HG02798 (cell line): ENCODE measurements at regions not wholly inside any gene's neighbourhood (a gene's known extent, or its start where the extent isn't known, plus 50 kb on each side); places are given as distances from the start of the nearest gene placed in this dataset.

Source experiments
- ATAC-seq: cut with Tn5 transposase; IDR thresholded peaks from one replicate; pipeline ENCODE4 v1.9.1; 2021; ENCODE audit warnings: mild to moderate bottlenecking; ENCODE audit not compliant: unreplicated experiment, poor library complexity

DNA sequence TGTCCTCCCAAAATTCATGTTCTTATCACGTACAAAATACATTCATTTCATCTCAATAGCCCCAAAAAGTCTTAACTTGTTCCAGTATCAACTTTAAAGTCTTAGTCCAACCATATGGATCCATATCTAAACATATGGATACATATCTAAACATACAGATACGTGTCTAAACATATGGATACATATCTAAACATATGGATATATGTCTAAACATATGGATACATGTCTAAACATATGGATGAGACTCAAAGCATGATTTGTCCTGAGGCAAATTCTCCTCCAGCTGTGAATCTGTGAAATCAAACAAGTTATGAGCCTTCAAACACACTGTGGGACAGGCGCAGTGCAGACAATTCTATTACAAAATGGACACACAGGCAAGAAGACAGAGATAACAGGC lies 709.0 kb downstream of the TBC1D22A start:
- ATAC-seq: no peak

- ATAC-seq: no peak
Measured at GRCh38 chr22:47465809-47466208, 703.4 kb downstream of the TBC1D22A start.

- ATAC-seq: no peak
Measured at GRCh38 chr22:47465222-47465621, 702.8 kb downstream of the TBC1D22A start.

DNA sequence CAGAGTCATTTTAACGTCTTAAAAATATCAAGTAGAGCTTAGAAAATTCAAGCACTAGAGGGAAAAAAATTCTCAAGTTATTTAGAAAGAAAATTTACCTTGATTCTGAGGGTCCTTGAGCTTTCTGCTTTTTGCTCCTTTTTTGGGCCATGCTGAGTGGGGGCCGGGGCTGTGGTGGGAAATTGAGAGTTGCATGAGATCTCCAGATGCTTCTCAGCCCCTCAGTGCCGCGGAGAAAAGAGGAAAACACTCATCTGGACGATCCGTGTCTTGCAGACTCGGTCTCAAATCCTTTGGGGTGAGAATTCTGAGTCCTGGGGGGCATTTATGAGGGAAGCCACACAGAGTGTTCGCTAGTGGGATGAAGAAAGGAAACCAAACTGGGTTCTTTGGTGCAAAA lies 700.8 kb downstream of the TBC1D22A start:
- ATAC-seq: no peak

DNA sequence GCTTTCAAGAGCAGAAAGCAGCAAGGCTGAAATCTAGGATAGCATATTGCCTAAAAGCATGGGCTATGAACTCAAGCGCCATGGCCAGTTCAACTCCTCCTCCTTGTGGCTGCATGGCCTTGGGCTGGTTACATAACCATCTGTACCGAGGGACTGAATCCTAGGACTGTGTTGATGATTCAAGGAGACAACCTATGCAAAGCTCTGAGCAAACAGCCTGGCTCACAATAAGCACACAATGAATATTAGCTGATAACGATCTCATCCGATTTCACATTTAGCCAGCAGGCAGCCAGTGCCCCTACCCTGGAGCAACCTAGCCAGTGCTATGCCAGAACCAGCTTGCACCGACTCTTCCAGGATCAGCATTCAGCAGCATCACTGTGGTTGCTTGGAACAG lies 698.4 kb downstream of the TBC1D22A start:
- ATAC-seq: no peak

DNA sequence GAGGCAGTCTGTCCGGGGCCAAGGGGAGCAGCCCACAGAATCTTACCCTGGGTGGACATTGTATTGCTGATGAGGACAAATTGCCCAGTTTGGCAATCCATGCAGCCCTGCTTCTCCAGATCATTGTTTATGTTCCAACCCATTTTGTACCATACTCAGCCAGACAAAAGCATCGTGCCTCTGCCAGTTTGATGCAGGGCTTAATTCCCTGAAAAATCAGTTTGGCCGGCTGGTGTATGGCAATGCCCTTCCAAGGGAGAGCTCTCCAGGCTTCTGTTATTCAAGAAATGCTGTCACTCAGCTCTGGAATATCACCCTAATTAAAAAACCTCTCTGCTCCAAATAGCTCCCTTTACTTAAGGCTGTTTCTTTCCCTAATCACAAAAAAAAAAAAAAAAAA lies 697.7 kb downstream of the TBC1D22A start:
- ATAC-seq: no peak

GRCh38 chr22:47458348-47458747 lies 695.9 kb downstream of the TBC1D22A start:
- no peak for ATAC-seq

DNA sequence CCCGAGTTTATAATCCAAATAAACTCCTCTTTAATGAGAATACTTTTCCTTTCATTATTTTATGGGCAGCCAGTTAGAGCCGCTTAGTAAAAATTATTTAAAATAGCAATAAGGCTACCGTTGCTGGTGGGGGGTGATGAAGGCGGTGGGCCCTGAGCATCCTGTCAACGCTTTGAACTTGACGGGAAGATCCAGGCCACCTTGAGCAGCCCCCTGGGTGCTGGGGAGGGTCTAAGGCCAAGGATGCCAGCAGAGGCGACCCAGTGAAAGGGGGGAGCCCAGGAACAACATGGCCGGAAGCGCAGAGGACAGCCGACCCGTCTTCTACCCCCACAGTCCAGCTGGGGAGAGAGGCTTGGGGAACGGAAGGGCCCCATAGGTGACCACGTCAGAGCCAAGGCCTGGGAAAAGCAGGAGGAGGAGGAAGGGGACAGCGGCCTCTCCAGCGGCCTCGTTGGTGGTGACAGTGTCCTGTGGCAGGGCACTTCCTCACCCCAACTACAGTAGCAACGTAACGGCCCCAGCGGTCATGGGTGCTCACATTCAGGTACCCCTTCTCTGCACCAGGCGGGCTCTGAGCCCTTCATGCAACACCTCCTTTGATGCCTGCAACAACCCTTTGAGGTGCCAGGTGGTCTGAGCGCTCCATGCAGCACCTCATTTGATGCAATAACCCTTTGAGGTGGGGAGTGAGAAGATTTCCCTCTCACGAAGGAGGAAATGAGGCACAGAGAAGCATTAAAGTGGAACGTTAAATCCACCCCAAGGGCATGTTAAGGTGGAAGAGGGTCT lies 695.3 kb downstream of the TBC1D22A start:
- ATAC-seq: no peak

DNA sequence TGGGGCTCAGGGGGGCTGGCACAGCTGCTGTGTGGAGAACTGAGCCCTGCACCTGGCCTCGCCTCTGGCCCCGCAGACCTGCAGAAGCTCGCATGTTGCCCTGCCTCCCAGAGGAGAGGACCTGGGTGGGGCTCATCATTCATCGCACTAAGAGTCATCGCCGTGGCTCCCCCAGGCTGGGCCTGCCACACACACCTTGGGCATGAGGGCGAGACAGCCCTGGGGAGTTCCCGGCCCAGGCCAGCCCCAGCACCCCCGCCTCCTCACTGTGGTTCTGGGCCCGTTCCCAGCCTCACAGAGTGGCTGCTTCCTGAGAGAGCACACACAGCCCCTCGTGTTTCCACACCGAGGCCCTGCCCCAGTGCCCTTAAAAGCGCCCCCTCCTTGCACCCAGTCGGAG lies 694.6 kb downstream of the TBC1D22A start:
- no peak for ATAC-seq

DNA sequence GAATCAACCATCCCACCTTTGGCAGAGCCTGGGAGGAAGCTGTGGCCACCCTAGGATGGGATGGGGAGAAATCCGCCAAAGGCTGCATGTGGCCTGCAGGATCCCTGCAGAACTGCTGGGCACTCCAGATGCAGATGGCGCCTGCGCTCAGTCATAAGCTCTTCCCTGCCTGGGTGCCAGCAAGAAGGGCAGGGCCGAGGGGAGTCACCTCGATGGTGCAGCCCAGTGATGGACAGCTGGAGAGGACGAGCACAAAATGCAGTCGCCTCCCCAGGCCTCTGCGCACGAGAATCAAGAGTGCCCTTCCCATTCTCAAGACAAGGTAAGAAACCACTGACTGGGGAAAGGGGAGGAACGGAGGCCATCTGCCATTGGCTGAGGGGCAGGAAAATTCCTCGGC lies 693.6 kb downstream of the TBC1D22A start:
- ATAC-seq: no peak

DNA sequence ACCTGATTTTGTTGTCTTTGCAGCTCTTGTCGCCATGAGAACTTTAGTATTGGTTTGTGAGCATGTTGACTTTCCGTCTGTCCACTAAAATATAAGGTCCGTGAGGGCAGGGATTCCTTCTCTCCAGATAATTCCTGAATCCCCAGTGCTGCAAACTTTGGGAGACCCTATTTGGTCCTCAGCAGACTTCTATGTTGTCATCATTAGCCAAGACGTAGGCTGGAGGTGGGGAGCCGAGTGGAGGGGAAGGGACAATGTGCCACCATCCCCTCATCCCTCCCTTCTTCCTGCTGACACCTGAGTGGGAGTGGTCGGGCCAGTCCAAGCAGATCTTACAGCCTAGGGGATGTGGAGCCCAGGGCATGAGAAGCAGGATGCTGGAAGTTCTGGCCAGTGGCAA lies 690.6 kb downstream of the TBC1D22A start:
- no peak for ATAC-seq

GRCh38 chr22:47452184-47452583 lies 689.7 kb downstream of the TBC1D22A start:
- no peak for ATAC-seq

DNA sequence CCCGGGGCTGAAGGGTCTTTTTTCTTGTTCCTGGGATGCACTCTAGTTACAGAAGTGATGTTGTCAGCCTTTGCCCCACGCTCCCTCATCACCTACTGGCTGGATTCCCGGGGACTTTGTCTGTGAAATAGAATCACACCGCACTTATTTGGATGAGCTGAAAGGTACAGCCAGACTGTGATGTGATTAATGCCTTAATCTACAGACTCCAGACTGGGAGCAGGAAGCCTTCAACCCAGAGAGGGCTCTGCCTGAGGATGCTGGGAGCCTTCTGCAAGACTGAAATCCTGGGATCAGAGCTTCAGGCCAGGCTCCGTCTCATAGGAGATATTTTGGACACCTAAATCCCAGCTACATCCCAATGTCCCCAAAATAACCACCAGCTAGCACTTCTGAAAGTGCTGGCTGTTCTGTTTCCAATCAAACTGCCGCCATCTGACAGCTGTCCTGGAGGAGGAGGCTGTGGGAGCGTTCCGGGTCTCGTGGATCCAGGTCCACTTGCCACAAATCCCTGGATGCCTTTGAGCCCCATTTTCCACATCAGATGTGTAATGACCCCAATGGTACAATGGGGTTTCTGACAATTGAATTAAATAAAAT lies 688.5 kb downstream of the TBC1D22A start:
- ATAC-seq: no peak

GRCh38 chr22:47449508-47450270 lies 687.2 kb downstream of the TBC1D22A start:
- ATAC-seq: no peak

GRCh38 chr22:47448231-47449223 lies 686.1 kb downstream of the TBC1D22A start:
- ATAC-seq: no peak

DNA sequence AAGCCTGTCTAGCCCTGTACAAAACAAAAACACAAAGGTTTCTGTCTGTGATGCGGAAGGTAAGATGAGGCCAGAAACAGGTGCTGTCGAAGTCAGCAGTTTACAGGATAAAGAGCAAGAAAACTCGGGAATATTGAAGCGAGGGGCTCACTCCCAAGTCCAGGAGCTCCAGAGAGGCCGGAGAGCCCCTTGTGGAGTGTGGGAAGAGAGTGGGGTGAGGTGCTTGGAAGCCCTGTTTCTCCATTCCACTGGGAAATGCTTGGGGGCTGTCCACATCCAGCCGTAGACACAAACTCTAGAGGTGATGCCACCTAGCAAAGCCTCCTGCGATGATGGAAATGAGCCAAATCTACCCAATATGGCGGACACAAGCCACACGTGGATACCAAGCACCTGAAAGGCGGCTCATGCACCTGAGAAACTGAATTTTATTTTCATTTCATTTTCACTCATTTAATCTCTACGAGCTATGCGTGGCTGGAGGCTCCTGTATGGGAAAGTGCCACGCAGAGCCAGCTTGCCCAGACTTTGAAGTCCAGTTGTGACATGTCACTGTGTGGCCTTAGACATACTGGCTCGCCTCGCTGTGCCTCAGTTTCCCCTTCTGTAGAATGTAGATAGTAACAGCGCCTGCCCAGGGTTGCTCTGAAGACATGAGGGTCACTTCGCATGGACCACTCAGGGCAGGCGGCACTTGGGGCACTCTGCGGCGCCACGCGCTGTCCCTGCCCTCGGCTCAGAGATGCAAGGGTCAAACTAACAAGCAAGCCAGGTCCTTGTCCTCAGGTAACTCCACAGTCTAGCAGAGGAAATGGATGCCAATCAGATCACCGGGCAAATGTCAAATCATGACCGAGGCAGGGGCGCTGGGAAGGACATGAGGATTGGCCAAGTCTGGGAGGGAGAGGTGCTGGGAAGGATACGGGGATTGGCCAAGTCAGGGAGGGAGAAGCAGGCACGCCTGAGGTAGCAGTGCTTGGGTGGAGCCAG lies 684.7 kb downstream of the TBC1D22A start:
- no peak for ATAC-seq

DNA sequence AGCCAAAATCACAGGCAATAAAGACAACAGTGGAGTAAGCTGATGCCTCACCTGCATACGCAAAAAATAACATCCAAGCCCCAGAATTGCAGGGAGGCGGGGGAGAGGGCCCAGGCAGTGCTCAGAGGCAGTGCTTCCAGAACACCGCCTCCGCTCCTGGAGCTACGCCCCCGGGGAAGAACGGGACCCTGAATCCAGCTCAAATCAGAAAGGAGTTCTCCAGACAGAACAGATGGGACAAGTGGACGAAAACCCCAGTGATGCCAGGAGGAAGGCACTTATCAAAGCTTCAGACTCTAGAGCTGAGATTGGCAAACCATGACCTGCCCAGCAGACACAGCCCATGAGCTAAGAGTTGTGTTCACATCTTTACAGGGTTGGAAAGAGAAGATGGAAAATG lies 683.9 kb downstream of the TBC1D22A start:
- ATAC-seq: no peak

GRCh38 chr22:47445716-47446290 lies 683.4 kb downstream of the TBC1D22A start:
- no peak for ATAC-seq

DNA sequence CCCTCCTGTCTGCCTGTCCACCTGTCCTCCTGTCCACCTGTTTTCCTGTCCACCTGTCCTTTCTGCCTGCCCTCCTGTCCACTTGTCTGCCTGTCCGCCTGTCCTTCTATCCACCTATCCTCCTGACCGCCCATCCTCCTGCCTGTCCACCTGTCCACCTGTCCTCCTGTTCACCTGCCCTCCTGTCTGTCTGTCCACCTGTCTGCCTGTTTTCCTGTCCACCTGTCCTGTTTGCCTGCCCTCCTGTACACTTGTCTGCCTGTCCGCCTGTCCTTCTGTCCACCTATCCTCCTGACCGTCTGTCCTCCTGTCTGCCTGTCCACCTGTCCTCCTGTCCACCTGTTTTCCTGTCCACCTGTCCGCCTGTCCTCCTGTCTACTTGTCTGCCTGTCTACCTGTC lies 682.8 kb downstream of the TBC1D22A start:
- no peak for ATAC-seq
